WTC11 (cell line): ENCODE measurements at regions not wholly inside any gene's neighbourhood (a gene's known extent, or its start where the extent isn't known, plus 50 kb on each side); places are given as distances from the start of the nearest gene placed in this dataset.

ENCODE experiments used
- ATAC-seq: fragments of 200-7000 bp; cut with Tn5 transposase; 2 replicates; pipeline ENCODE4 v1.10.0; 2021; ENCODE audit warnings: mild to moderate bottlenecking, moderate library complexity
- CTCF ChIA-PET: fragments of 300-600 bp; sonication (Branson Sonifier 250); formaldehyde crosslinking; loops from one replicate; lab custom pipeline; 2021; ENCODE audit warnings: antibody characterized with exemption; lab: Charles Lee
- POLR2A ChIA-PET: fragments of 350-600 bp; sonication (Branson Sonifier 250); formaldehyde crosslinking; loops from one replicate; lab custom pipeline; 2021; ENCODE audit warnings: antibody characterized with exemption; lab: Charles Lee
- DNase-seq: peaks from one replicate; pipeline ENCODE4 v3.0.0; 2021; ENCODE audit warnings: low spot score
- H3K27ac Mint-ChIP-seq: 2 replicates; pipeline ENCODE4 v1.8.0; 2021; ENCODE audit warnings: mixed read lengths
- H3K27me3 Mint-ChIP-seq: 2 replicates; pipeline ENCODE4 v1.8.0; 2021; ENCODE audit warnings: low read depth, mild to moderate bottlenecking, moderate library complexity, mixed read lengths
- H3K36me3 Mint-ChIP-seq: 2 replicates; pipeline ENCODE4 v1.8.0; 2021; ENCODE audit warnings: mixed read lengths
- H3K4me1 Mint-ChIP-seq: 2 replicates; pipeline ENCODE4 v1.8.0; 2022; ENCODE audit warnings: mixed read lengths
- H3K4me3 Mint-ChIP-seq: 2 replicates; pipeline ENCODE4 v1.8.0; 2021; ENCODE audit warnings: mild to moderate bottlenecking, moderate library complexity, mixed read lengths
- H3K9me3 Mint-ChIP-seq: 2 replicates; pipeline ENCODE4 v1.8.0; 2021; ENCODE audit warnings: mixed read lengths
- ATF3 ChIP-seq: sonication (generic); formaldehyde crosslinking; conservative IDR thresholded peaks from 2 replicates; pipeline ENCODE4 v1.8.1; 2022; ENCODE audit warnings: mild to moderate bottlenecking, missing genetic modification reagents
- CREM ChIP-seq: sonication (generic); formaldehyde crosslinking; IDR thresholded peaks from 2 replicates; pipeline ENCODE4 v1.8.1; 2022; ENCODE audit warnings: mild to moderate bottlenecking, missing genetic modification reagents, moderate library complexity
- ELF4 ChIP-seq: sonication (generic); formaldehyde crosslinking; IDR thresholded peaks from 2 replicates; pipeline ENCODE4 v1.8.1; 2022; ENCODE audit warnings: low read depth, mild to moderate bottlenecking, moderate library complexity, missing genetic modification reagents
- EMX1 ChIP-seq: fragments of 250-450 bp; sonication (Bioruptor Pico); IDR thresholded peaks from 2 replicates; pipeline ENCODE4 v1.8.0; 2021; ENCODE audit warnings: mild to moderate bottlenecking
- ESRRA ChIP-seq: sonication (generic); formaldehyde crosslinking; IDR thresholded peaks from 2 replicates; pipeline ENCODE4 v1.8.1; 2022; ENCODE audit warnings: mild to moderate bottlenecking, missing genetic modification reagents, borderline replicate concordance
- HMGA2 ChIP-seq: fragments of 250-450 bp; sonication (Bioruptor Pico); IDR thresholded peaks from 2 replicates; pipeline ENCODE4 v1.4.0; 2021; ENCODE audit warnings: mild to moderate bottlenecking, moderate library complexity
- JUN ChIP-seq: sonication (generic); formaldehyde crosslinking; IDR thresholded peaks from 2 replicates; pipeline ENCODE4 v1.8.0; 2023; ENCODE audit warnings: mild to moderate bottlenecking, missing genetic modification reagents
- KAT7 ChIP-seq: sonication (generic); formaldehyde crosslinking; IDR thresholded peaks from 2 replicates; pipeline ENCODE4 v1.8.1; 2023; ENCODE audit warnings: missing genetic modification reagents, mild to moderate bottlenecking, borderline replicate concordance
- MAX ChIP-seq: sonication (generic); formaldehyde crosslinking; IDR thresholded peaks from 2 replicates; pipeline ENCODE4 v1.8.0; 2022; ENCODE audit warnings: mild to moderate bottlenecking, missing genetic modification reagents
- MYBL2 ChIP-seq: sonication (generic); formaldehyde crosslinking; IDR thresholded peaks from 2 replicates; pipeline ENCODE4 v1.8.1; 2023; ENCODE audit warnings: mild to moderate bottlenecking, moderate library complexity, missing genetic modification reagents
- NFATC4 ChIP-seq: fragments of 250-450 bp; sonication (Bioruptor Pico); IDR thresholded peaks from 2 replicates; pipeline ENCODE4 v1.9.0; 2021; ENCODE audit warnings: mild to moderate bottlenecking
- NFE2L1 ChIP-seq: sonication (generic); formaldehyde crosslinking; IDR thresholded peaks from 2 replicates; pipeline ENCODE4 v1.8.1; 2023; ENCODE audit warnings: missing genetic modification reagents
- NR1H2 ChIP-seq: sonication (generic); formaldehyde crosslinking; IDR thresholded peaks from 2 replicates; pipeline ENCODE4 v1.9.0; 2021; ENCODE audit warnings: mild to moderate bottlenecking, moderate library complexity, missing genetic modification reagents
- NR3C1 ChIP-seq: sonication (generic); formaldehyde crosslinking; conservative IDR thresholded peaks from 2 replicates; pipeline ENCODE4 v1.8.1; 2023; ENCODE audit warnings: low read depth, mild to moderate bottlenecking, missing genetic modification reagents
- PREB ChIP-seq: sonication (generic); formaldehyde crosslinking; IDR thresholded peaks from 2 replicates; pipeline ENCODE4 v1.8.1; 2022; ENCODE audit warnings: mild to moderate bottlenecking, missing genetic modification reagents, moderate library complexity, borderline replicate concordance
- RORB ChIP-seq: fragments of 250-450 bp; sonication (Bioruptor Pico); IDR thresholded peaks from 2 replicates; pipeline ENCODE4 v1.9.0; 2021; ENCODE audit warnings: mild to moderate bottlenecking
- SMAD4 ChIP-seq: sonication (generic); formaldehyde crosslinking; IDR thresholded peaks from 2 replicates; pipeline ENCODE4 v1.8.0; 2022; ENCODE audit warnings: mild to moderate bottlenecking, missing genetic modification reagents
- SP1 ChIP-seq: sonication (generic); formaldehyde crosslinking; conservative IDR thresholded peaks from 2 replicates; pipeline ENCODE4 v1.8.1; 2022; ENCODE audit warnings: missing genetic modification reagents
- TCF7 ChIP-seq: sonication (generic); formaldehyde crosslinking; IDR thresholded peaks from 2 replicates; pipeline ENCODE4 v1.8.0; 2022; ENCODE audit warnings: mild to moderate bottlenecking, low read depth, missing genetic modification reagents, moderate library complexity
- TEAD1 ChIP-seq: sonication (generic); formaldehyde crosslinking; IDR thresholded peaks from 2 replicates; pipeline ENCODE4 v1.8.0; 2022; ENCODE audit warnings: mild to moderate bottlenecking, missing genetic modification reagents
- ZBTB21 ChIP-seq: sonication (generic); formaldehyde crosslinking; IDR thresholded peaks from 2 replicates; pipeline ENCODE4 v1.8.1; 2023; ENCODE audit warnings: mild to moderate bottlenecking, missing genetic modification reagents, borderline replicate concordance
- ZNF138 ChIP-seq: sonication (generic); formaldehyde crosslinking; conservative IDR thresholded peaks from 2 replicates; pipeline ENCODE4 v1.8.1; 2022; ENCODE audit warnings: mild to moderate bottlenecking, moderate library complexity, missing genetic modification reagents
- ZNF232 ChIP-seq: sonication (generic); formaldehyde crosslinking; IDR thresholded peaks from 2 replicates; pipeline ENCODE4 v1.8.0; 2022; ENCODE audit warnings: mild to moderate bottlenecking, missing genetic modification reagents
- ZNF263 ChIP-seq: sonication (generic); formaldehyde crosslinking; IDR thresholded peaks from 2 replicates; pipeline ENCODE4 v1.8.1; 2022; ENCODE audit warnings: low read depth, mild to moderate bottlenecking, moderate library complexity, missing genetic modification reagents
- ZNF396 ChIP-seq: fragments of 250-450 bp; sonication (Bioruptor Pico); IDR thresholded peaks from 2 replicates; pipeline ENCODE4 v1.8.0; 2021; ENCODE audit warnings: mild to moderate bottlenecking, moderate library complexity, borderline replicate concordance
- ZNF416 ChIP-seq: fragments of 250-450 bp; sonication (Bioruptor Pico); IDR thresholded peaks from 2 replicates; pipeline ENCODE4 v1.9.0; 2021; ENCODE audit warnings: mild to moderate bottlenecking, inconsistent platforms
- ZNF671 ChIP-seq: fragments of 250-450 bp; sonication (Bioruptor Pico); IDR thresholded peaks from 2 replicates; pipeline ENCODE4 v1.8.0; 2021; ENCODE audit warnings: mild to moderate bottlenecking
- TF ChIP-seq, protein P1 (sequence below): sonication (generic); formaldehyde crosslinking; IDR thresholded peaks from 2 replicates; pipeline ENCODE4 v1.8.1; 2022; ENCODE audit warnings: missing genetic modification reagents, borderline replicate concordance
- TF ChIP-seq, protein P2 (sequence below): fragments of 250-450 bp; sonication (Bioruptor Pico); IDR thresholded peaks from 2 replicates; pipeline ENCODE4 v2.1.2; 2022; ENCODE audit warnings: mild to moderate bottlenecking, moderate library complexity

DNA sequence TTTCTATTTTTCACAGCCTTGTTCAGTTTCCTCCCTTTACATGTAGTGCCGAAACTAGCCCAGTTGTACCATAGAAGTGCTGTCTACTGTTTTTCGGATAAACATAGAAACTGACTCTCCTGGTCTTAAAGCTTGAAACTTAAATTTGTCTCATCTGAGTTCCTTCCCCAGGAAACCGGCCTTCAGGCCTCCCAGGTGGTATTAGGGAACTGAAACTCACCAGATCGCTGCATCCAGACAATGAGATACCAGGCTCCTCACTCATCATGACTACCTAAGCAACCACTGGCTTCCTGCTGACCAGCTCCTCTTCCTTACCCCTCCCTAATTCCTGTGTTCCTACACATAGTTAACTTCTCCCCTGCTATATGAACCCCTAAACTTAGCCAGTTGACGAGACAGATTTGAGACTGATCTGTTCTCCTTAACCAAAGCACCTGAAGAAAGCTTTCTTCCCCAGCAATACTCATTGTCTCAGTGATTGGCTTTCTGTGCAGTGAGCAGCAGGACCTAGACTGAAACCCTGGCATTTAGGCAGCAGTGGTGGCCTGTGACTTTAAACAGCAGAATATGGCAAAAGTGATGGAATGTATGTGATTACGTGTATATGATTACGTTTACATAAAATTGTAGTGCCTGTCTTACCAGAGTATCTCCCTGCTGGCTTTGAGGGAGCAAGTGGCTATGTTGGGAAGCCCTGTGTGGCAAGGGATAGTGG, 959.1 kb upstream of the LCORL start:
- Mint-ChIP-seq H3K27me3 (no peaks in the 10 kb centered on the region), H3K4me1 (0 out of 2 replicates have a peak, but pooled peaks cover 6% of the 10 kb centered on the region), H3K4me3 (no peak overlapping the region), H3K9me3 (peaks cover 16% of the 10 kb centered on the region), H3K27ac (no peak overlapping the region), H3K36me3 (peaks cover 8% of the 10 kb centered on the region; the same call in 1 of the 2 replicates)
- ChIA-PET POLR2A (no interaction called here), CTCF (no interaction called here)
- no peak for DNase-seq
- TF ChIP-seq, protein P1, sequence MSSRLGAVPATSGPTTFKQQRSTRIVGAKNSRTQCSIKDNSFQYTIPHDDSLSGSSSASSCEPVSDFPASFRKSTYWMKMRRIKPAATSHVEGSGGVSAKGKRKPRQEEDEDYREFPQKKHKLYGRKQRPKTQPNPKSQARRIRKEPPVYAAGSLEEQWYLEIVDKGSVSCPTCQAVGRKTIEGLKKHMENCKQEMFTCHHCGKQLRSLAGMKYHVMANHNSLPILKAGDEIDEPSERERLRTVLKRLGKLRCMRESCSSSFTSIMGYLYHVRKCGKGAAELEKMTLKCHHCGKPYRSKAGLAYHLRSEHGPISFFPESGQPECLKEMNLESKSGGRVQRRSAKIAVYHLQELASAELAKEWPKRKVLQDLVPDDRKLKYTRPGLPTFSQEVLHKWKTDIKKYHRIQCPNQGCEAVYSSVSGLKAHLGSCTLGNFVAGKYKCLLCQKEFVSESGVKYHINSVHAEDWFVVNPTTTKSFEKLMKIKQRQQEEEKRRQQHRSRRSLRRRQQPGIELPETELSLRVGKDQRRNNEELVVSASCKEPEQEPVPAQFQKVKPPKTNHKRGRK (CRISPR knock-in tag) = no peak
- TF ChIP-seq NFATC4 (no peak), TCF7 (no peak), SP1 (CRISPR knock-in tag) (no peak), RORB (CRISPR knock-in tag) (no peak), ZBTB21 (CRISPR knock-in tag) (no peak), MYBL2 (no peak), ZNF263 (CRISPR knock-in tag) (no peak), EMX1 (CRISPR knock-in tag) (no peak), TEAD1 (CRISPR knock-in tag) (no peak), KAT7 (no peak), NFE2L1 (CRISPR knock-in tag) (no peak), MAX (no peak), ZNF416 (CRISPR knock-in tag) (no peak), ESRRA (no peak), ZNF671 (CRISPR knock-in tag) (no peak), NR1H2 (CRISPR knock-in tag) (no peak), ATF3 (no peak), ZNF396 (no peak)
- peak; percentile 52 for ATAC-seq

- peaks cover 14% of the 10 kb centered on the region for H3K9me3 Mint-ChIP-seq
- ChIA-PET CTCF (no interaction called here), POLR2A (no interaction called here)
- peaks cover 9% of the 10 kb centered on the region for H3K36me3 Mint-ChIP-seq
- 0 out of 2 replicates have a peak, but pooled peaks cover 6% of the 10 kb centered on the region for H3K4me1 Mint-ChIP-seq
- H3K27me3 Mint-ChIP-seq = no peaks in the 10 kb centered on the region
- DNase-seq (no peak), ATAC-seq (no peak)
- no peak overlapping the region for H3K27ac Mint-ChIP-seq
- no peak for TF ChIP-seq RORB (CRISPR knock-in tag)
- TF ChIP-seq JUN (CRISPR knock-in tag) = no peak
- no peak for TF ChIP-seq ZNF232
- no peak for TF ChIP-seq ZNF671 (CRISPR knock-in tag)
- H3K4me3 Mint-ChIP-seq = no peak overlapping the region
Observed at GRCh38 chr4:18976884-18977283, 955.3 kb upstream of the LCORL start.

GRCh38 chr4:18975916-18976808, 954.6 kb upstream of the LCORL start:
- CTCF ChIA-PET = no interaction called here
- Mint-ChIP-seq H3K27me3 (no peaks in the 10 kb centered on the region), H3K4me1 (0 out of 2 replicates have a peak, but pooled peaks cover 6% of the 10 kb centered on the region), H3K27ac (no peak overlapping the region), H3K4me3 (no peak overlapping the region), H3K9me3 (peaks cover 19% of the 10 kb centered on the region), H3K36me3 (peaks cover 14% of the 10 kb centered on the region)
- POLR2A ChIA-PET = no interaction called here
- DNase-seq (no peak), ATAC-seq (no peak)
- TF ChIP-seq CREM (CRISPR knock-in tag) (no peak), NR3C1 (CRISPR knock-in tag) (no peak), ZNF138 (CRISPR knock-in tag) (no peak), SMAD4 (CRISPR knock-in tag) (no peak), HMGA2 (CRISPR knock-in tag) (no peak), ELF4 (no peak), PREB (CRISPR knock-in tag) (no peak), ZBTB21 (CRISPR knock-in tag) (no peak), ZNF232 (no peak)
- TF ChIP-seq, protein P2, sequence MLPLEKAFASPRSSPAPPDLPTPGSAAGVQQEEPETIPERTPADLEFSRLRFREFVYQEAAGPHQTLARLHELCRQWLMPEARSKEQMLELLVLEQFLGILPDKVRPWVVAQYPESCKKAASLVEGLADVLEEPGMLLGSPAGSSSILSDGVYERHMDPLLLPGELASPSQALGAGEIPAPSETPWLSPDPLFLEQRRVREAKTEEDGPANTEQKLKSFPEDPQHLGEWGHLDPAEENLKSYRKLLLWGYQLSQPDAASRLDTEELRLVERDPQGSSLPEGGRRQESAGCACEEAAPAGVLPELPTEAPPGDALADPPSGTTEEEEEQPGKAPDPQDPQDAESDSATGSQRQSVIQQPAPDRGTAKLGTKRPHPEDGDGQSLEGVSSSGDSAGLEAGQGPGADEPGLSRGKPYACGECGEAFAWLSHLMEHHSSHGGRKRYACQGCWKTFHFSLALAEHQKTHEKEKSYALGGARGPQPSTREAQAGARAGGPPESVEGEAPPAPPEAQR (CRISPR knock-in tag) = no peak
